Femur (tissue), 1 donor: ENCODE measurements at regions not wholly inside any gene's neighbourhood (a gene's known extent, or its start where the extent isn't known, plus 50 kb on each side); places are given as distances from the start of the nearest gene placed in this dataset.

Experiments used
- DNase-seq: peaks from one replicate; pipeline ENCODE4 v3.0.0-alpha.2; 2017

DNA sequence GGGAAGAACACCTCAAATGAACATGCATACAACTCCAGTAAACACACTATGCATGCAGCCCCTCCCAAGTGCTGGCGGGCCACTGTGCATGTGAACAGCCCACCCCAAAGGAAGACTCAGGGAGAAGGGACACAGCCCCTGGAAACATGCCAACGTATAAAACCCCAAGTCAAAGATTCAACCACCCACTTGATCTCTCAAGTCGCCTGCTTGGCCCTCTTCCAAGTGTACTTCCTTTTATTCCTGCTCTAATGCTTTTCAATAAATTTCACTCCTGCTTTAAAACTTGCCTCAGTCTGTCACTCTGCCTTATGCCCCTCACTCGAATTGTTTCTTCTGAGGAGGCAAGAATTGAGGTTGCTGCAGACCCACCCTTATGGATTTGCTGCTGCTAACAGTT, 139.1 kb downstream of the C1D start:
- DNase-seq, result no peak

DNA sequence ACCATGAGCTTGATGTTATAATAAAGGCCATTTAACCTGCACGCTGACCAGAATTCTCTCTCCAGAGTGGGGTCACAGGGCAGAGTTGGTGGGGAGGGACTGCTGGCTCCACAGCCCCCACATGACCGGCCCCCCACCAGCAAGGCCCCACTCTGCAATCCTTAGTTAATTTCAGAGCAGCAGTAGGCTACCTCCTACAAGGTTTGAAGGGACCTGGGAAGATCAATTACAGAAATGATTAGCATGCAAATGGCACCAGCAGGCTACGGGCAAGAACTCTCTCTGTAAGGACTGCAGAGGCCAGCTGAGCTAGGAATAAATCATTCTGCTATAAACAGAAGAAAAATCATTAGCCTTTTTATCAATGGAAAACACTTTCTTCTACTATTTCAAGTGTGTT, 135.3 kb downstream of the C1D start:
- DNase-seq, result no peak

DNA sequence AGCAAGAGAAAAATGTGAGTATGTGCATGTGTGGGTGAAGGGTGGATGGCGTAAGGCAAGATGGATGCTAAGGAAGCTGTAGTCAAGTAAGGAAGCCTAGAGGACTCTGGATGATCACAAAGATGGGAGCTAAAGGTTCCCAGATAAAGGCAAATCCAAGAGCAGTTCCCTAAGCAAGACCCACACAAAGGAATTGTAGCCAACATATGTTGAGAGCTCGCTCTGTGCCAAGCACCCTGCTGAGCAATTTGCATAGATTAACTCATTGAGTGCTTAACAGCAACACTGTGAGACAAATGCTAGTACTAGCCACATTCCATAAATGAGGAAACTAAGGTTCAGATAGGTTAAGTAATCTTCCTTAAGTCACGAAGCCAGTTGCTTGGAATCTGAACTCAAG, 132.6 kb downstream of the C1D start:
- DNase-seq, result no peak

DNA sequence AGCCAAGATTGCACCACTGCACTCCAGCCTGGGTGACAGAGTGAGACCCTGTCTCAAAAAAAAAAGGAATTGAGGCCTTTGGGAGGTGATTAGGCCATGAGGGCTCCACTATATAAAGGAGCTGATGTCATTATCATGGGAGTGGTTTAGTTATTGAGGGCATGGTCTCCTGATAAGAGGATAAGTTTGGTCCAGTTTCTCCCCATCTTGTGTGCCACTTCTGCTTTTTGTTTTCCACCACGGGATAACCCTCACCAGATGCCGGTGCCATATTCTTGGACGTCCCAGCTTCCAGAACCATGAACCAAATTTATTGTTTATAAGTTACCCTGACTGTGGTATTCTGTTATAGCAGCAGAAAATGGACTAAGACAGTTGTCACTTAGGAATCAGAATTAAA, 125.8 kb downstream of the C1D start:
- no peak for DNase-seq

DNA sequence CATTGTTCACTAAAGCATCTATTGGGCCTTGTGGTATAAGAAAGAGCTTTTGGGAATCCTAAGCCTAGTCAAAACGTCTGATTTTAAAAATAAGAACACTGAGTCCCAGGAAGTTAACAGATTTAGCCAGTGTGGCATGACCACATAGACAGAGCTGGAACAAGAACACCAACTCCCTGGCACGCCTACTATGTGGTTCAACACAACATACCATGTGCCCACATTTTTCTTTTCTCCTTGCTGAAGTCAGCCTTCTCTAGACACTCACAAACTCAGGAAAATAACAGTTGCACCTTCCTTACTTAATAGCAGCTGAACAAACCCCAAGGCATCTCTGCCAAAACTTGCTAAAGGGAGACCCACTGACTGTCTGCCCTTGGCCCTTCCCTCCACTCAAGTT, 124.8 kb downstream of the C1D start:
- DNase-seq, result peak; percentile 24

DNA sequence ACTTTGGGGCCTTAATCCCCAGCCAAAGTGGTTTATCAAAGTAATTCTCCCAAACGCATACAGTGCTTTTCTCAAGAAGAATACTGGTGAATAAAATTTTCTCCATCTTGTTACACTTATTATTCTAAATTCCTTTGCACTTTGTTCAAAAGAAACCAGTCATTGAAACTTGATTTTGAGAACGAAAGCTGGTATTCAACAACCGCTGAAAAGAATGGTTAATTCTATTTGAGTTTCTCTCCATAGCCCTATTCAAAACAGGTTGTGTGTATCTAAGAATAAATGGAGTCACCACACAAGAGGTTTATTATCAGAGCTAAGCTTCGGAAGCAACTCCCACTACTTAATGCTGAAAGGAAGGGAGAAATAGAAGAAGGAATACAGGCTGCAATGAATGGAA, 117.7 kb downstream of the C1D start:
- DNase-seq, result no peak

DNA sequence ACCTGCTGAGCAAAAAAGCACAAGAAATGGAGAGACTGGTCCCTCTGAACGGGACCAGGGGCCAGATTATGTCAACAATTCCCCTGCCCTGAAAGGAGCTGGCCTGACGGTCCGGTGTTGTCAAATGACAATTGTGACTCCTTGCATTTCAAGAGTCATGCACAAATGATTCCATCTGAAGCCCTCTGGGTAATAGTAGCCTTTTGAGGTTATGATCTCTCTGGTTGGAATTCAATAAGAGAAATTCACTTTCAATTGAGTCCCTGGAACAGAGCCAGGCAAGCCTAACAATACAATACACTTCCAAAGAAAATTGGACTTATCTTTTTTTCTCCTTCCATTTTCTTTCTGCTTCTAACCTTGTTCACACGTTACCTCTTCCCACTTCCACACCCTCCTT, 116.9 kb downstream of the C1D start:
- DNase-seq, result no peak

DNA sequence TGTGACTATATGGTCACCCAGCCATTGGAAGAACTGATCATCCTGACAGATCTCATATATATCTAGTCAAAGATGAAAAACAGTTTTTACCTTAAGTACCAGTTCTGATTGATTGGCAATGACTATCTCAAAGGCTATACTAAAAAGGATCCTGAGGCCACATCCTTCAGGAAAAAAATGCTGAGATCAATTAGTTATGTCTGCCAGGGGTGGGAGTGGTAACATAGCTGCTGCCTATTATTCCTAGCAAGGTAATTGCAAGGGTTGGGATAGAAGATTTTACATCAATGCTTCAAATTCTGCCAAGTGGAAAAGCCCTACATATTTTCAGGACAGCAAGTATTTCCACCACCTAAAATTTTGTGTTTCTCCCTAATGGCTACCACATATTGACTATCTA, 114.7 kb downstream of the C1D start:
- no peak for DNase-seq

DNA sequence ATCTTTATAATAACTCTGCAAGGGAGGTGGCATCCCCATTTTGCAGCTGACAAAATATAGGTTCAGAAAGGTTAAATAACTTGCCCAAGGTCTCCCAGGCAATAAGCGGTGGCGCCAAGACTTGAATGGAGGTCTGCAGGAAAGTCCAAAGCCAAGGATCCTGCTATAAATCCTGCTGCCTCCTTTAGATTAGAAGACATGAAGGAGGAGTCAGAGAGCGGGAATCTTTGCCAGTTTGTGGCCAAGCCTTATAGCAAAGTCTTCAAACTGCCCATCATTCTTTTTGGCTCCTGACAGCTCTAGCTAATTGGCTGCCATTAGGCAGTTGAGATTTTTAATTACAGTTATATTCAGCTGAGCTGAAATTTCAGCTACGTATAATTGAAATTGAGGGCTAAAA, 114.3 kb downstream of the C1D start:
- DNase-seq, result no peak

DNA sequence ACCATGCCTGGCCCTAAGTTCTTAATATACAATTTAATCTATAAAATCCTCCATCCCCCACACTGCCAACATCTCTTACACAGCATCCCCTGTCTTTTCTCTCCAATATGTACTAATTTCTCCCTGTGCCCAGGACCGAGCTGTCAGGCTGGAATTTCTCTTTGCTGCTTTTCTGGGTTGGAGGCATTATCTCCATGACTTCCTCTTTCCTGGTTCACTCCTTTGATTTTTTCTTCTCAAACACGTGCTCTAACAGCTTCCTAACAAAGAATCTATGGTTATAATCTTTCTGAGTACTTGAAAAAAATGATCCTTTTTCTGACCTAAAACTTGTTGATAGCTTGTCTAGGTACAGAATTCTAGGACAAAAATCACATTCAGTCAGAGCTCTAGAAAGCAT, 112.8 kb downstream of the C1D start:
- DNase-seq, result no peak

DNA sequence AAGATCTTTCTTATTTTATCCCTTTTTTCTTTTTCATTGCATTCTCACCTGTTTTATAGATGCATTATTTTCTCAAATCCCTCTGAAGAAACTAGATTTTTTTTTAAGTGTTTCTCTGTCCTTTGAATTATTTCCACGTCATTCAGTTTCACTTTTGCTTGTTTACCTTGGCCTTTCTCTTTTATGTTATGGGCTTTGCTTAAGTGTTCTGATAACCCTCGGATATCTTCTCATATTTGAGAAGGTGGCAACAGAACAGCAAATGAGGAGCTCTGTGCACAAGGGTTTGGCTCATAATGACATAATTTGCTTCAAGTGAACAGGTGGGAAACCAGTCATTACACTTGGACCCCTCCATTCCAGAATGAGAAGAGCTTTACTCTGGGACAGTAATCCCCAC, 111.9 kb downstream of the C1D start:
- no peak for DNase-seq

DNA sequence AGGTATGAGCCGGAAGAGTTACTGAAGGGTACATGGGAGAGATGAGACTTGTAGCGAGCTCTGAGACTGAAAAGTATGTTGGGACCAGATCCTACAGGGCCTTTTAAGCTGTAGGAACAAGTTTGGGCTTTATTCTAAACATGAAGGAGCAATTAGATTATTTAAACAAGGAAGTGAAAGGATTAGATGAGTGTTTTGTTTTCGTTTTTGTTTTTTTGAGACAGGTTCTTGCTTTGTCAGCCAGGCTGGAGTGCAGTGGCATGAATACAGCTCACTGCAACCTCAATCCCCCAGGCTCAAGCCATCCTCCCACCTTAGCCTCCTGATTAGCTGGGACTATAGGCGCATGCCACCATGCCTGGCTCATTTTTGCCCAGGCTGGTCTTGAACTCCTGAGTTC, 110.7 kb downstream of the C1D start:
- DNase-seq, result no peak

DNA sequence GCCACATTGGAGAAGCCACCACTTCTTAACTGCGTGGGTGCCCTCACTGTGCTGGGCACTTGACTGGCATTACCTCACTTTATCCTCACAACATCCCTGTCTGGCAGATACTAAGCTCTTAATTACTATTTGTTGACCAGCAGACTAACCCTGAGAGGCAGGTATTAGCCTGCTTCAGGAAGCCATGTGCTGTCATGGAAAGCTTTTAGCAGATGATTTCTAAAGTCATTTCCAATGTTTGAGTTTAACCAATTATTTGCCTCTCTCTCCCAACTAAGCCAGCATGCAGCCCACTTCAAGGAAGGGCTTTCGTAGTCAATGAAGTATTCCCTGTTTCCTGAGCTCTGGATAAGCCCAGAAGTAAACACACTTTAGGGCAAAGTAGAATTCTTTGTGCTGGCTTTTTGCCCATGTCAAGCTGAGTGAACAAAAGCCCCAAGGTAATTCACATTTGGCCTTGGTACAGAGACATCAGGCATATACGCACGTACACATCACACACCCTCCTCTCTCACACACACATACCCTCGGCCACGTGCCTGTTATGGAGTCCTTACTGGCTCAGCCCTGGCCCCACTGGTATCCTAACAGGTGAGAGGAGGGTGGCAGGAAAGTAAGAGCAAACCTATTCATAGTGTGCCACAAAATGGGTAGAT, 108.6 kb downstream of the C1D start:
- no peak for DNase-seq

DNA sequence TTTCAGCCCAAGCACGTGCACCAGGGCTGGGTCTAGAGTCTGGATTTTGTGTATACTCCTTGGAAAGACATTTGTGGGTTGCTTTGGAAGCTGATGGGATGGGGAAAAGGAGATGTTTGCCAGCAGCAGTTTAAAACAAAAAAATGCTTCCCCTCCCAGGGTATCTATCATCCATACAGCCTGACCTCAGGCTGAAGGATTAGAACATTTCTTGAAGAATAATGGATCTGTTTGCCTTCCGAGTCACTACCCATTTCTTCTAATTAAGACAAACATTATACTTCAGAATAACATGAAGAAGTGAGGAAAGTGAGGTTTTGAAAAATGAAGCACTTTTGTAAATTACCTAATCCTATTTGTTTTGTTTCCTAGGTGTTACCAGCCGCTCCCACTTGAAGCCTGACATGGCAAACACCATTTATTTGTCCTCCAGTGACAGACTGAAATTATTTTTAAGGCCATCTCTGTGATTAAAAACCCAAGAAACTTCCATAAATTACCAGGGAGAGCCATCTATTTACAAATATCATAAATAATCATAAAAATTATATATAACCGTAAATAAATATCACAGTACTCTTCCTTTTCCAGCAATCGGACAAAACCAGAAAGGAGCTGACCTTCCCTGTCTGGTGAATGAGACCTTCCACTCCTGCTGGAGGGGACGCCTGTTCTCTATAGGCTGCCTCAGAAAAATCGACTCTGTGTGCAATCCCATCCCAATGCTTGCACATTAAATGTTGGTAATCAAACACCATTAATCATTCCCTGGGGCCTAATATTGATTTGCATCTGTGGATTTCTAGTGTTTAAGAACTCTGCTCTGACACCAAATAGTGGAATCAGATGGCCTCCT, 106.8 kb downstream of the C1D start:
- no peak for DNase-seq

DNA sequence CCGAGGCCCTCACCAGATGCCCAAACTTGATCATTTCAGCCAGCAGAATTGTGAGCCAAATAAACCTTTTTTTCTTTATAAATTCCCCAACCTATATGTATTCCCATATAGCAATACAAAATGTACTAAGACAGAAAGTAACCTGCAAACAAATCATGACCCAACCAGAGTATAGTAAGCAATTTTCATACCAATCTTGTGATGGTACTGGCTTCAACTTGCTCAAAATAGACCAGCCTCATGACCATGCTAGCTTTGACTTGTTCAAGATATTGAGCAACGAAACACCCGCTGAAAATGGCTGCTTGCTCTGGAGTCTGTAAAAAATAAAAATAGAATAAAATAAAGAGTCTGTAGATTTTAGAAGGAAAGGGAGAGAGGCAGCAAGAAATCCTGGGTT, 97.6 kb downstream of the C1D start:
- DNase-seq, result no peak

DNA sequence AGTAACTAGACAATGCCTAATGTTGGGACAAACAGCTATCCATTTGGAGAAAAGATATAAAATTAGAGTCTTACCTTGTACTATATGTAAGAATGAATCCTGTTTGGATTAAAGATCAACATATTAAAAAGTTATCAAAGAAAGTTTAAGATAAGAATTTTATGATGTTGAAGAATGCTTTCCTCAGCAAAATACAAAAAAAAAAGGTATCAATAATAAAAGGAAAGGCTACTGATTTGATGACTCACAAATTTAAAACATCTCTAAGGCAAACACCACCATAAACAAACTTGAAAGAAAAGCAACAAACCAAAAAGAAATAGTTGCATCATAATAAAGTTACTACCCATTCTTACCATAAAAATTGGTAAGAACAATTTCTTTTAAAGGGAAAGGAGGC, 92.7 kb downstream of the C1D start:
- no peak for DNase-seq

DNA sequence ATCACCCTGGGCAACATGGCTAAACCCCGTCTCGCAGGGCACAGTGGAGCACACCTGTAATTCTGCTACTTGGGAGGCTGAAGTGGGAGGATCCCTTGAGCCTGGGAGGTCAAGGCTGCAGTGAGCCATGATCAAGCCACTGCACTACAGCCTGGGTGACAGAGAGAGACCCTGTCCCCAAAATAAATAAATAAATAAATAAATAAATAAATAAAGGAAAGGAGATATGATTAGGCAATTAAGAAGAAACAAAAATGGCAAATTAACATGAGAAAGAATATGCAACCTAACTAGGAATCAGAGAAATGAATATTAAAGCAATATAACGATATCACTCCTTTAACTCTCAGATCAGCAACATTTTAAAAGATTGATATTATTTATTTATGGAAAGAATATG, 92.3 kb downstream of the C1D start:
- no peak for DNase-seq

DNA sequence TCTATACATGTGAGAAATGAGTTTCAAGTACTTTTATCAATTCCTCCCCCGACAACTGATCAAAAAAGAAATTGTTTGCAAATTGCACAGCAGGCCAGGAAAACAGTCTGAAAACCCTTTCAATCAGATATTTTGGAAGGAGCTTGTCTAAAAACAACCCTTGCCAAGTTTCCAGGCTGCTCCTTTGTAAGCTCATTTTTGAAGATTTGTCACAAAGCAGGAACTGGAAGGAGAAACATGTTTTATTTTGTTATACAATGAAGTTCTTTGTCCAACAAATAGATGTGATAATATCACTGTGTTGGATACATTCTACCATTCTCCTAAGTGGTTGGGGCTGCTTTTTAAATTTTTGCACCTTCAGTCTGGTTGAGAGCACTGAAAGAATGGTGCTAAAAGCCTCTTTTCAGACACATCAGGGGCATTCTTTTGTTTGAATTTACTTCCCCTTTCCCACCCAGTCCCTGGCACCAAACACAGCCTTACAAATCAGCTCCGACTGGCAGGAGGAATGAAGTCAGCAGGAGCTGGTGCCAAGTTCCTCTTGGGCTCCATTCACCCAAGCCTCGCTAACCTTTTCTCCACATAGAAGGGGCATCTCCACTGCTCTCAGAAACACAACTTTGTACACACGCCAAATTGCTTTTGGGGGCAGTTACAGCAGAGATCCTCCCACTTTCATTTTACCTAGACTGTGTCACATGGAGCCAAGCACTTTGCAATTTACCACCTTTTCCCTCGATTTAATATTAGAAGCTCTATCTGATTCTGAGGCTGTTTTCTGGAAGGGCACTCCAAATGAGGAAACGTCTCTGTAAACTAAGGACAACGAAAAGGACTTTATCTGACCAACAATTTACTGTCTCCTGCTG, 88.0 kb downstream of the C1D start:
- DNase-seq, result peak; percentile 28

DNA sequence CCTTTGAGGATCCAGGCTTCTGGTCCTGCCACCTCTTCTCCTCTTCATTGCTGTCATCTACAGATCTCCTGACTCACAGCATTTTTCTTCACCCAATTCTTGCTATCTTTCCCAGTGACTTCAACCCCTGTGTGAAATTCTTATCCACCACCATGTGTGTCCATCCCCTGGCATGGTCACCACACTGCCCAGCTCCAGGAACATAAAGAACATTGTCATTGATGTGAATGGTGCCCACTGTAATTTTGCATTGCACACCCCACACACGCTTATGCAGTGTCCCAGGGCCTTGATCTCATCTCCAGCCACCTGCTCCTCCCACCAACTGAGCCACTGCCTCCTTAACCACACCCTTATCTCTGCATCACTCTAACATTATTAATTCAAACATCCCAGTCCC, 85.3 kb downstream of the C1D start:
- DNase-seq, result no peak

DNA sequence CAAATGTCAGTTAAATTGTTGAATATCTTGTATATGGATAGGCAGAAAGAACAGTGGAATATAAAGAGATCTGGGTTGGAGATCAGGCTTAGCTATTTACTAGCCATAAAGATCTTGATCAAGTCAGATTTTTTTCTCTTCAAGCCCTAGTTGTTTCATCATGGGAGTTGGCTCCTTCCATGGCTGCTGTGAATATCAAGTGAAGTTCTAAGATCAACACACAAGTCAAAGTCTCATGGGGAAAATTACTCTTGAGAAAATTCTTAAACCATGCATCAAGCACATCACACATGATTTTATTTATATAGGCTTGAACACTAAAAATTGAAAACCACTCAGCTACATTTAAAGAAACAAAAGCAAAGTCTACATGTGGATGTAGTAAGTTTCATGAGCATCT, 79.8 kb downstream of the C1D start:
- DNase-seq, result no peak

DNA sequence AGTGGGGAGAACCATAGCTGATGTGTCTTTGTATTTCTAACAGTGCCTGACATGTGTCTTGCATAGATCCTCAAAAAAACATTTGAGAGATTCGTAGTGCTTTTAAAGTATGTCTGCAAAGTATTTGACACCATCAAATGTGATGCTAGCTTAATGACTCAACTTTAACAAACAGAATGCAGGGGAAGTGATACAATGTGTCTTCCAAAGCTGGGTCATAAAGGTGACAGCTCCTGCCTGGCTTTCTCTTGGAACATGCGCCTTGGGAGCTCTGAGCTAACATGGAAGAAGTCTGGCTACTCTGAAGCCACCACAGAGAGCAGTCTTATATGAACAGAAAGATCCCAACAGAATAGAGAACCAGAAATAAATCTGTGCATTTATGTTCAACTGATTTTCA, 78.2 kb downstream of the C1D start:
- DNase-seq, result no peak

DNA sequence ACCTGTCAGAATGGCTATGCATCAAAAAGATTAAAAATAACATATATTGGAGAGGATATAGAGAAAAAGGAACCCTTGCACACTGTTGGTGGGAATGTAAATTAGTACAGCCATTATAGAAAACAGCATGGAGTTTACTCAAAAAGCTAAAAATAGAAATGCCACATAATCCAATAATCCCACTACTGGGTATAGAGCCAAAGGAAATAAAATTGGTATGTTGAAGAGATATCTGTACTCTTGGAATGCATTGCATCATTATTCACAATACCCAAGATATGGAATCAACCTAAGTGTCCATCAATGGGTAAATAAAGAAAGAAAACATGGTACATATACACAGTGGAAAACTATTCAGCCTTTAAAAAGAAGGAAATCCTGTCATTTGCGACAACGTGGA, 77.2 kb downstream of the C1D start:
- DNase-seq, result no peak

DNA sequence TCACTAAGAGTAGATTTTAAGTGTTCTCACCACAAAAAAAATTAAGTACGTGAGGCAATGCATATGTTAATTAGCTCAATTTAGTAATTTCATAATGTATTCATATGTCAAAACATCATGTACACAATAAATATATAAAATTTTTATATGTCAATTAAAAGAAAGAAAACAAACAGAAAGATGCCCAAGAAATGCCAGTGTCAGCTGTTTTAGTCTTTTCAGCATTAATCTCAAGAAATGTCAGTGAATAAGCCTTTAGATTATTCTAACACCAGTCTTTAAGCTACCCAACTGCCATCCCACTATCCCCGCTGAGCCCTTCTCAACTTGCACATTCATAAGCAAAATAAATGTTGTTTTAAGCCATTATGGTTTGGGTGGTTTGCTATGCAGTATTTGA, 76.5 kb downstream of the C1D start:
- DNase-seq, result no peak
